ENCODE measurements at regions not wholly inside any gene's neighbourhood (a gene's known extent, or its start where the extent isn't known, plus 50 kb on each side); places are given as distances from the start of the nearest gene placed in this dataset.

DNA sequence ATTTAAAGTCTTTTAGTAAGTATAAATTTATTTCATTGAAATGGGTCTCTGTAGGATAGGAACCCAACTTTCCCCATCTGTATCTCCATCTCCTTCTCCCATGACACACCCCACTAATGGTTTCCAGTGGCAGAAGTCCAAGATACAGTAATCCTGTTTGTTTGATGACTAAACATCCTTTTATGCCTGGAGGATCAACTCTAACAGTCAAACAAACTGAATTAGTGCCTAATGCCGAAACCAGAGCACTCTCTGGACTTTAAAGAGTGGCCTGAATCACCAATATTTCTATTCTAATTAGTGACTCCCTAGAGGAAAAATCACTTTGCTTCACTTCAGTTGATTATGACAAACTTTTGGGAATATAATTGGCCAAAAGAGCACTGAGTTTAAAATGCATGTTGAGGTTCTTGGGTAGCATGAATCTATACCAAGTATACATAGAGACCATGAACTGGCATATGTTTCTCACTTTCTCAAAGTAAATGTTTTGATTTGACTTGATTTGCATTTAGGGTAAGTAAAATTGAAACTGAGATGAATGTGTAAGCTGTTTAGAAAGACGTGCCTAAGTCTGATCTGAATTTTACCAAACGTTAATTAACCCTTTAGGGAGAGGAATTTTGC is 776.4 kb upstream of the NRSN1 start:
- Histone ChIP-seq H3K36me3 (ENCODE audit: control insufficient read depth in 2 of 2, insufficient read depth in 1 of 2, low read length in 2 of 2) (no peaks in the 10 kb centered on the region), H3K9me3 (ENCODE audit: control insufficient read depth, insufficient read depth, low read depth, low read length) (no peaks in the 10 kb centered on the region), H3K4me3 (ENCODE audit: low read depth, low read length) (no peak overlapping the region), H3K4me1 (ENCODE audit: control insufficient read depth, insufficient read depth, low read length) (no peaks in the 10 kb centered on the region), H3K27ac (ENCODE audit: extremely low read depth, low read depth, low read length) (no peak overlapping the region)
- CTCF ChIA-PET, result no interaction called here
- POLR2A ChIA-PET, result no interaction called here
- no peak for TF ChIP-seq ZNF239 (tag by site-specific recombination; IDR thresholded peaks at IDR 0.05)
- no peak for TF ChIP-seq ZNF416 (tag by site-specific recombination; IDR thresholded peaks at IDR 0.05)
- TF ChIP-seq ZNF585B (tag by site-specific recombination; IDR thresholded peaks at IDR 0.05), result no peak
- no peak for TF ChIP-seq ZNF221 (tag by site-specific recombination; IDR thresholded peaks at IDR 0.05; ENCODE audit: borderline replicate concordance)
- TF ChIP-seq ZNF830 (tag by site-specific recombination; IDR thresholded peaks at IDR 0.05; ENCODE audit: low read depth), result no peak
- TF ChIP-seq PRDM2 (tag by site-specific recombination; IDR thresholded peaks at IDR 0.05; ENCODE audit: borderline replicate concordance), result no peak
- TF ChIP-seq, protein P1, sequence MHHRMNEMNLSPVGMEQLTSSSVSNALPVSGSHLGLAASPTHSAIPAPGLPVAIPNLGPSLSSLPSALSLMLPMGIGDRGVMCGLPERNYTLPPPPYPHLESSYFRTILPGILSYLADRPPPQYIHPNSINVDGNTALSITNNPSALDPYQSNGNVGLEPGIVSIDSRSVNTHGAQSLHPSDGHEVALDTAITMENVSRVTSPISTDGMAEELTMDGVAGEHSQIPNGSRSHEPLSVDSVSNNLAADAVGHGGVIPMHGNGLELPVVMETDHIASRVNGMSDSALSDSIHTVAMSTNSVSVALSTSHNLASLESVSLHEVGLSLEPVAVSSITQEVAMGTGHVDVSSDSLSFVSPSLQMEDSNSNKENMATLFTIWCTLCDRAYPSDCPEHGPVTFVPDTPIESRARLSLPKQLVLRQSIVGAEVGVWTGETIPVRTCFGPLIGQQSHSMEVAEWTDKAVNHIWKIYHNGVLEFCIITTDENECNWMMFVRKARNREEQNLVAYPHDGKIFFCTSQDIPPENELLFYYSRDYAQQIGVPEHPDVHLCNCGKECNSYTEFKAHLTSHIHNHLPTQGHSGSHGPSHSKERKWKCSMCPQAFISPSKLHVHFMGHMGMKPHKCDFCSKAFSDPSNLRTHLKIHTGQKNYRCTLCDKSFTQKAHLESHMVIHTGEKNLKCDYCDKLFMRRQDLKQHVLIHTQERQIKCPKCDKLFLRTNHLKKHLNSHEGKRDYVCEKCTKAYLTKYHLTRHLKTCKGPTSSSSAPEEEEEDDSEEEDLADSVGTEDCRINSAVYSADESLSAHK (tag by site-specific recombination; IDR thresholded peaks at IDR 0.05), result no peak
- TF ChIP-seq ZFP41 (tag by site-specific recombination; IDR thresholded peaks at IDR 0.05; ENCODE audit: borderline replicate concordance), result no peak
- no peak for TF ChIP-seq HOXA7 (CRISPR knock-in tag; IDR thresholded peaks at IDR 0.05; ENCODE audit: borderline replicate concordance)

DNA sequence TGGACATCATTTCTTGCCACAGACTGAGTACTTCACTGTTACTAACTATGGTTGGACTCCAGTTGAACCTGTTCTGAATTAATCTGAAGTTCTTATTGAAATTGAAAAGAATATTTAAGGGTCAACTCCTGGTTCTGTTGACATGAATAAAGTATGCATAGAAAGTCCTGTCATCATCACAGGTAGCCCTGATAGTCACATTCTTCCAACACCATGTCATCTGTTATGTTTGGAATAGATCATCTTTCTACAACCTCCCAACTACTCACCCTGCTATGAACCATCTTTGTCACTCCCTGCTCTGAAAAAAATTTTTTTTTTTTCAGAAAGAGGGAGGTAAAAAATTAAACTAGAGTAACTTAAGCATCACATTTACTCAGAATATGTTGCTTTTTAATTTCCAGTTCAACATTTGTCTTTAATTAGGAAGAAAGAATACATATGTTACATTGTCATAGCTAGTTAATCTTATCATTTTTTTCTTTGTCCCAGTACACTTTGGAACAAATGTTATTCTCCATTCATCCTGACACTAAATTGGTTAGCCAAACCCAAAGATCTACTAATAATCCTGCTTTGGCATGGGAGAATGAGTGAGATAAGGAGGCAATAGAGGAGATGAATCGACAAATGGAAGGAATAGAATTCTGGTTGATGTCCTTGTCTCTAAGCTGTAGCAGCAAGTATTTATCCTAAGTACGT is 775.1 kb upstream of the NRSN1 start:
- H3K4me1 ChIP-seq (ENCODE audit: control insufficient read depth, insufficient read depth, low read length), result no peaks in the 10 kb centered on the region
- H3K27ac ChIP-seq (ENCODE audit: extremely low read depth, low read depth, low read length), result no peak overlapping the region
- ChIA-PET CTCF (no interaction called here), POLR2A (no interaction called here)
- H3K4me3 ChIP-seq (ENCODE audit: low read depth, low read length), result no peak overlapping the region
- H3K9me3 ChIP-seq (ENCODE audit: control insufficient read depth, insufficient read depth, low read depth, low read length), result no peaks in the 10 kb centered on the region
- H3K36me3 ChIP-seq (ENCODE audit: control insufficient read depth in 2 of 2, insufficient read depth in 1 of 2, low read length in 2 of 2), result no peaks in the 10 kb centered on the region
- TF ChIP-seq ZNF544 (tag by site-specific recombination; IDR thresholded peaks at IDR 0.05) (no peak), ZNF112 (tag by site-specific recombination; IDR thresholded peaks at IDR 0.05) (no peak), ZNF404 (tag by site-specific recombination; IDR thresholded peaks at IDR 0.05) (no peak), ZBTB8A (tag by site-specific recombination; IDR thresholded peaks at IDR 0.05) (no peak), ZNF830 (tag by site-specific recombination; IDR thresholded peaks at IDR 0.05; ENCODE audit: low read depth) (no peak), KLF8 (tag by site-specific recombination; IDR thresholded peaks at IDR 0.05) (no peak), ZNF518A (tag by site-specific recombination; conservative IDR thresholded peaks at IDR 0.05; ENCODE audit: low read depth) (no peak), HIC1 (tag by site-specific recombination; IDR thresholded peaks at IDR 0.05) (no peak), ZFP37 (tag by site-specific recombination; IDR thresholded peaks at IDR 0.05) (no peak), TRIM28 (IDR thresholded peaks at IDR 0.05; ENCODE audit: borderline replicate concordance, low read length) (no peak)
